Fibroblast of skin of scalp (primary cell): ENCODE measurements at regions not wholly inside any gene's neighbourhood (a gene's known extent, or its start where the extent isn't known, plus 50 kb on each side); places are given as distances from the start of the nearest gene placed in this dataset.
"Not testable (repeated sequence)": the region's sequence is repeated elsewhere in the genome, so short reads cannot be mapped to it uniquely, and the experiment has no call there.

Experiments used
- DNase-seq: peaks from one replicate; pipeline ENCODE4 v3.0.0-alpha.2; 2013

DNA sequence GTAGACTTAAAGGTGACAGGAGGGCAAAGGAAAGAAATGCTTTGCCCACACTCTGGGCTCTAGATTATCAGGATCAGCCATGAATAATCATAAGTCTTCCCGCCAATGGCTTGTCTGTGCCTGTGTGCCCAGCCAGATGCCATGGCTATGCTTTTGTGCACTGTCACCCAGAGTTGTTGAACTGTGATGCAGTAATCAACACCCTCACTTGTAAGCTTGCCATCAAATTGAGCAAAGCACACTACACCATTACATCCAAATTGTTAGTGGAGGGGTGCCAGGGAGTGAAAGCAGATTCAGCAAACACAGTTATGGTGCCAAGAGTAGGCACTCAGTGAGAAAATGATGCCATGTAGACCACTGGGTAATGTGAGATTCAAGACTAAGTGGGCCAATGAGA is 845.3 kb upstream of the MIR17HG start:
- no peak for DNase-seq

DNA sequence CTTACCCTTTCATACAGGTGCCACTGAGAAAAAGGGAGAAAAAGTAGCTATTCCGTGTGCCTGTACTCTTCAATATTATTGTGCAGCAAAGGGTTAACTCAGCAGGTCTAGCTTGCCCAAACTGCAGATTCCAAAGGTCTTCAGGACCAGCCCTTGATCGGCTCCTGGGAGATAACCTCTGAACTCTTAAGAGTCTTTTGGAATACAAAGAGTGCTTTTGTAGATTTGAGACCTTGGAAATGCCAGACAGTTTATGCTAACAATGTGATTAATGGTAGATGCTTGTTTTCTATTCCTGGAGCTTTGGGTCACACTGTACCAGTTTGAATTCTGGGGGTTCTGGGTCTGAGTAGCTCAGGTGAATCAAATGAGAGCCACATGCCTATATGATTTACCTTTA is 844.7 kb upstream of the MIR17HG start:
- no peak for DNase-seq

DNA sequence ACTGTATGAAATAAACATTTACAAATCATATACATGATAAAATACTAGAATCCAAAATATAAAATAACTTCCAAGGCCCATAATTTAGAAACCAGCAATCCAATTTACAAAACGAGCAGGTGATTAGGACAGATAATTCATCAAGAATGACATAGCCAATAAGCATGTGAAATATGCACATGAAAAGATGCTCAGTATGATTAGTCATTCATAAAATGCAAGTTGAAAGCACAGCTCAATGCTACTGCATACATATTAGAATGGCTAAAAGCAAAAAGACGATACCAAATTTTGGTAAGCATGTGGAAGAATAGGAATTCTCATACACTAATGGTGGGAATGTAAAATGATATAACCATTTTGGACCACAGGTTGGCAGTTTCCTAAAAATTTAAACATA is 837.2 kb upstream of the MIR17HG start:
- DNase-seq = no peak

DNA sequence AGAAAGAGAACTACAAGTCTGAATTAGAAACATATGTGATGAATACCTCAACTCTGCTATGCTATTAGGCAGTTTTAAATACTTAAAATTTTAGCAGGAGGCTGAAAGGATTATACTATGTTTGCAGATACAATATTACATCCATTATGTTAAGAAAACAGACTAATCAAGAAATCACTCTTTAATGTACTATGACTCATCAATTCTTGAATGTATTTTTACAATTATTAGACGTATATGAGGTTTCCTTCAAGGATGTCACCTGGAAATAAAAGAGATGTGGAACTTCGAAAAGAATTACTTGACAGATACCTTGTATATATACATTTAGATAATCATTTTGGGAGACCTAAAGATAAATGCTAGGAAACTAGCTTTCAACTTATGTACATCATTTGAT is 835.6 kb upstream of the MIR17HG start:
- DNase-seq = no peak

DNA sequence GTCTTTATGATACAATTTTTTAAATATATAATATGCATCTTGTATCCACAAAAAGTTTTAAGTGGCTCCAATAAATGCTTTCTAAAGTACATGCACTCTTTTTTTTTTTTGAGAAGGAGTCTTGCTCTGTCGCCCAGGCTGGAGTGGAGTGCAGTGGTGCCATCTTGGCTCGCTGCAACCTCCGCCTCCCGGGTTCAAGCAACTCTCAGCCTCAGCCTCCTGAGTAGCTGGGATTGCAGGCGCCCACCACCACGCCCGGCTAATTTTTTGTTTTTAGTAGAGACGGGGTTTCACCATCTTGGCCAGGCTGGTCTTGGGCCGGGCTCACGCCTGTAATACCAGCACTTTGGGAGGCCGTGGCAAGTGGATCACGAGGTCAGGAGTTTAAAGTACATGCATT is 832.8 kb upstream of the MIR17HG start:
- not testable (repeated sequence) for DNase-seq

DNA sequence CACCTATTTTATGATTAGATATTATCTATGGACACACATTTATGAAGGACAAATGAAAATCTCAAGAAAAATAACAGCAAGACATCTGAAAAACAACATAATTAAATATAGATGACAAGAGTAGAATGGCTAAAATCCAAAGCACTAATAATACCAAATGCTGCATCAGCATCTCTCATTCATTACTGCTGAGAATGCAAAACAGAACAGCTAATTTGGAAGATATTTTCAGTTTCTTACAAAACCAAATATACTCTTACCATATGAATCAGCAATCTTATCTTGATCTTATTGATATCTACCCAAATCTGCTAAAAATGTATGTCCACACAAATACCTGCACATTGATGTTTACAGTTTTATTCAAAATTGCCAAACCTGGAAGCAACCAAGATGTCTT is 829.1 kb upstream of the MIR17HG start:
- DNase-seq = no peak

DNA sequence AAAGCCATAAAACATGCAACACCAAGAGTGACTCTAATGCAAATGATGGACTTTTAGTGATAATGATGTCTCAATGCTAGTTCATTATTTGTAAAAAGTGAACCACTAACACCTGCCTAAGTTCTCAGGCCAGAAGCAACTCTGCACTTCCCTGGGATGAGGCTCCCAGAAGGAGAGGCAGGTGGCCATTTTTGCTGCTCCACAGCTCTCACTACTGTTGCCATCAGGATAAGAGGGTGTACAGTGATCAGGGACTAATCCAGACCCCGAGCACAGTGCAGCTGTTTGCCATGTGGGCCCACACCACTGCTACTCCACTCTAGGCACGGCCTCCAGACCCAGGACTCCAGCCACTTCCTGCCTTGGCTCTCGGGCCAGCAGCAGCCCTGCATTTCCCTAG is 828.3 kb upstream of the MIR17HG start:
- no peak for DNase-seq

DNA sequence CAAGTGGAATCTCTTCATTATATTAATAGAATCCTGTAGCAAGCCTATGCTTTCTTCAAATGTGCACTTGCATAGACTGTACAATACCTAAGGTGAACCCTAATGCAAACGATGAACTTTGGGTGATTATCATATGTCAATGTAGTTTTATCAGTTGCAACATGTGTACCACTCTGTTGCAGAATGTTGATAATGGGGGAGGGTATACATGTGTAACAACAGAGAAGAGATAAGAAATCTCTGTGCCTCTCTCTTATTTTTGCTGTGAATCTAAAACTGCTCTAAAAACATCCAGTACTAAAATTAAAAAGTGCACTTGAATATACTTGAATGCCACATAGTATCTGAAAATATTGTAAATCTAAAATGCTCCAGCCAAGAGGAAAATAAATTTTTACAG is 820.8 kb upstream of the MIR17HG start:
- no peak for DNase-seq

DNA sequence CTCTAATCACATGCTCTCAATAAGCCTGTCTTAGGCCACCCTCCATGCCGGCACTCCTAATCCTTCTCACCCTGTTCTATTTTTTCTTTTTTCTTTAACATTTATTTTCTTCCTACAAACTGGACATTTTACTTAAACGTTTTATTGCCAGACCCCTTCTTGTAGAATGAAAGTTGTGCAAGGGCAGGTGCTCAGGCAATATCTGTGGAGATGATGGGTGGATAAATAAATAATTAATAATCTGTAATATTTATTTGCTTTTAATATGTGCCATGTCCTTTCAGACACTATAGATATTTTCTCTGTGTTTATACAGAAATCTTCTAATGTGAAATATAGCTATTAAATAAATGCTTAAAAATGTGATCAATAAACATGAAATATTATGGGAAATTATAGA is 815.7 kb upstream of the MIR17HG start:
- DNase-seq = no peak

DNA sequence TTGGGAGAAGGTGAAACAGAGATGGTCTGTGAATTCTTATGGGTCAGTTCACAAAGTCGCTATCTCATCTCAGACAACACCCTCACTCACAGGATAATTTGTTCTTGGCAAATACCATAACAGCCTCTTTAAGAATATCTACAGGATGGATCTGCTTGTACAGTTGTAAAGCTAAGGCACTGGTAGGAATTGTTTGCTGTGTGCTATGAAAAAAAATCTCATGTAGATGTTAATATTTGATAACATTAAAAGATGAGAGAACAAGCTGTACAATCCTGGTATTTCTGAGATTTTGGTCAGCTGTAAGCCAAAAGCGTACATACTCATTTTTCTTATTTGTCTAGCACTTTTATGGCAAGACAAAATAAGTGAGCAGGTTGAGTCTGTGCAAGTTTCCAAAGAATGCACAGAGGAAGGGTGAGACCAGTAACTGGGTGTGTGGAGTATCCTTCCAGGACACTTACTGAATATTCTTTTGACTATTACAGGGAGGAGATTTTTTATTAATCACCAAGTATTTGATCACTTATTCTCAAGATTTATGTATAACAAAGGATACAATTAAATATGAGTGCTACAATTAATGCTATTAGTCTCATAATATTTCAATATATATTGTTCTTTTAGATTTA is 814.5 kb upstream of the MIR17HG start:
- DNase-seq = no peak

DNA sequence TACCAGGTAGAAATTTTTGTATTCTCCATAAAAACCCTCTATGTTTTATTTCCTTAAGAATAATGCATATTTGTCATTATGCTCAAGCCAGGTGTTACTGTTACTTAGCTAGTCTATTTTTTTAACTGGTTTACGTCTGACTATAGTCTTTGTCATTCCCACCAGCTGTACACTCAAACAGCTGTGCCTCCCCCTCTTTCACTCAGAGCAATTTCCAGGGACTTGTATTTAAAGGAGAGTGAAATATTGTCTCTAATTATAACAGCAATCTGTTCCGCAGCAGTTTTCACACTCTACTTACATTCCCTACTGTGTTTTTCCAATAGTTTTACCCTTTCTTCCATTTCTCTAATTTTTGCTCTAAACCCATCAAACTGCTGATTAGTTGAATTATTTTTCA is 813.6 kb upstream of the MIR17HG start:
- no peak for DNase-seq

DNA sequence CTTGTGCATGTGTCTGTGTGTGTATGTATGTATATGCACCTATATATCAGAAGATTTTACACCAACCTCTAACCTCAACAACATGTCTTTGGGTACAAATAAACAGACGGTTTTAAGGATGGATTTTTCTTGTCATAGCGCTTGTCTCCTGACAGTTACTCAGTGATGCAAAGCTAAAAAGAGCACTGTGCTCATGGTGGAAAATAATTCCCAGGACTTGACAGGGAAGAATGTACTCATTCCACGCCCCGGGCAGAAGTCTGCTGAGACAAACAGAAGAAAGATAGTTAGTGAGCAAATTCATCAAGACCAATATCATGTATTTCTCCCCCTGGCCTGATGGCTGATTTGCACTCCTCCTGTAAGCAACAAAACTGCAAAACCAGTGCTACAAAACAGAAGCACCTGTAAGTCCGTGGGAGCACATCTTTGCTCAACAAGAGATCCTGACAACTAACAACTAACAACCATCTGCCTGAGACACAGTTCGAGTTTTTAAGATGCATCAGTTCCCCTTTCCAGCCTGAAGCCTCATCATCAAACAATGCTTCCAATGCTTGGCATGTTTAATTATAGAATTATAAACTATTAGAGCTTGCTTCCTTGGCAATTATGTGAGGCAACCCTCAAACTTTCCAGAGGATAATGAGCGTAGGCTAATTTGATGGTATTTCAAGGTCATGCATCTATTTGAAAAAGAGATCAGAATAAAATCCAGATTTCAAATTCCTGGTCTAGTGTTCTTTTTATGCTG is 812.7 kb upstream of the MIR17HG start:
- no peak for DNase-seq

DNA sequence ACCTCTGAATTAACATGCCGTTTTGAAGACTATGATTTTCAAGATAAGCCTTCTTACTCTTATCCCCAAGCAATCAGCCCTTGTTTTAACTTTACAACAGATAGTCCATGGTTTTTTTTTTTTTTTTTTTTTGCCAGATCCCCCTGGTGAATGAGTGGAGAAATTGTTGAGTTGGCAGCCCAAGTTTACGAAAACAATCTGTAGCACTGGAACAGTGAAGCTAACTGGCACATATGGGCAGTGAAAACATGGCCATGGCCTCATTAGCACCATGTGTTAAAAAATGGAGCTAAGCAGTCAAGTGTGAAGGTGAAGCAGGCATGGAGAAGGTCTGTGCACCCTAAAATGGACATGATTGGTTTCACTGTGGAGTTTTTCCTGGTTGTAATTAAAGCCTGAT is 812.1 kb upstream of the MIR17HG start:
- no peak for DNase-seq

DNA sequence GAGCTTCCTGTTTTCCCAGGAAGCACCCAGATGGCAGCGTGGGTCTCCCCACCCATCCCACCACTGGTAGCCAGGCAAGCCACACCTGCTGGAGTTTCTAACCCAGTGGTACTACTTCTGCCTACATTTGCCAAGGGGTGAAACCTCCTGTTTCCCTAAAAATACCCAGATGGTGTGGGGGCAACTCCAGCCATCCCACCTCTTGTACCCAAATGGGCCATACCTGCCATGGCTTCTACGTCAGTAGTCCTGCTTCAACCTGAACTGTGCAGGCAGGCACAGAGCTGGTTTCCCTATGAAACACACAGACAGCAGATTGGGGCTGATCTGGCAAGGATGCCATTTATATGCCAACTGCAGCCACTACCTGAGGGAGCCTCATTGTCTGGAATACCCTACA is 809.4 kb upstream of the MIR17HG start:
- no peak for DNase-seq

DNA sequence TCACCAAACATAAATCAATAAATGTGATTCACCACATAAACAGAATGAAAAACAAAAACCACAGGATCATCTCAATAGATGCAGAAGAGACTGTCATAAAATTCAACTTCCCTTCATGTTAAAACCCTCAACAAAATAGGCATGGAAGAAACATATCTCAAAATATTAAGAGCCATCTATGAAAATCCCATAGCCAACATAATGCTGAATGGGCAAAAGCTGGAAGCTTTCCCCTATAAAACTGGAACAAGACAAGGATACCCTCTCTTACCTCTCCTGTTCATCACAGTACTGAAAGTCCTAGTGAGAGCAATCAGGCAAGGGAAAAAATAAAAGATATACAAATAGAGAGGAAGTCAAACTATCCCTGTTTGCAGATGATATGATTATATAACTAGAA is 806.1 kb upstream of the MIR17HG start:
- DNase-seq = no peak

DNA sequence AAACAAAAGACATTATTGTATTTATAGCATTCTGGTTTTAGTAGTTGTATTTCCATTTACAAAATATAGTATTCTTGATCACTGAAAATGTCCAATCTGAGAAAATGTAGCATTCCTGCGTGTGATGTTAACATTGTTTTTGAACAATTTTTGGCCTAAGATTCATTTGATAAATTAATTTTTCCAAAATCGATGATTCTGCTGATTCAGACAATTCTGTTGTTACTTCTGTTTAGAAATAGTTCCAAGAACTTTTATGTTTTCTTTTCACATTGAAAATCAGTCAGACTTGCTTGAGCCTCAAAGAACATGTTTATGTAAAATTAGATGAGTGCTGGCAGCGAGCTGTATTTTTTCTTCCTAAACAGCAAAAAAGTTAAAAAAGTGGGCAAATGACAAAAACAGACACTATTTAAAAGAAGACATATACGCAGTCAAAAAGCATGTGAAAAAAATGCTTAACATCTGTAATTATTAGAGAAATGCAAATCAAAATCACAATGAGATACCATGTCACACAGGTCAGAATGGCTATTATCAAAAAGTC is 804.5 kb upstream of the MIR17HG start:
- DNase-seq = no peak

DNA sequence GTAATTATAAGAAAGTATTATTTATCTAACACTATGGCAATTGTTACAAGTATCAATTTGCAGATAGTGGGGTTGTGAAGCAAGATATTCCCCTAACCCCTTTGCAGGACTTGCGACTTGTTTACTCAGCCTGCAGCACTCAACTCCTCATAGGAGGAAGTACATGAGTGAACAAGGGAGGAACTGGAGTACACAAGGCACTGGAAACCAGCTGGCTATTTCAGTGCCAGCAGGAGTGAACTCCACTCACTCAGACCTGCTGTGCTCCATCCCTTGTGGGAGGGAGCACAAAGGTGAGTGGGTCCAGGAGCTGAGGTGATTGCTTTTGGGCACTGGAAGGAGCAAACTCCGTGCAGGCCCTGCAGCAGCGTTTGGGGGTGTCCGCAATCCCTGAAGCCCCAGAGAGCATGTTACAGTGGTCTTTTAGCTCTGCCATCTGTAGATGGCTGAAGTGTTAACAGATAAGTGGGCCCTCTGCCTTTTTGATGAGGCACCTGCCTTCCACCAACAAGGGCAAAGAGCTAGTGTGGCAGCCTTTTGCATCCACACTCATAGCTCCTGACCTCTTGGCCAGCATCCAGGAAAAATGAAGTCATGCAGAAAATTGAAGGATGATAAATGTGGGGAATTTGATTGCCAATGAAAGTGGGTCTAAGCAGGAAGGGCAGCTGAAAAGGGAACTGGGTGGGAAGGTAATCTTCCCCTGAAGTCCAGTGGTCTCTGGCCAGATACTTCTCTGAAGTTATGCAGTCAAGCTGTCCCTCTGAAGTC is 802.2 kb upstream of the MIR17HG start:
- peak; percentile 1 for DNase-seq

DNA sequence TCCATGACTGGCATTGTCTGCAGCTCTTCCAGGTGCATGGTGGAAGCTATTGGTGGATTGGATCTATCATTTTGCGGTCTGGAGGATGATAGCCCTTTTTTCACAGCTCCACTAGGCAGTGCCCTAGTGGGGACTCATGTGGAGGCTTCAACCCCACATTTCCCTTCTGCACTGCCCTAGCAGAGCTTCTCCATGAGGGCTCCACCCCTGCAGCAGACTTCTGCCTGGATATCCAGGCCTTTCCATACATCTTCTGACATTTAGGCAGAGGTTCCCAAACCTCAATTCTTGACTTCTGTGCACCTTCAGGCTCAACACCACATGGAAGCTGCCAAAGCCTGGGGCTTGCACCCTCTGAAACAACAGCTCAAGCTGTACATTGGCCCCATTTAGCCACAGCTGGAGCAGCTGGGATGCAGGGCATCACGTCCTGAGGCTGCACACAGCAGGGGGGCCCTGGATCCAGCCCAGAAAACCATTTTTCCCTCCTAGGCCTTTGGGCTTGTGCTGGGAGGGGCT is 800.2 kb upstream of the MIR17HG start:
- DNase-seq = no peak

DNA sequence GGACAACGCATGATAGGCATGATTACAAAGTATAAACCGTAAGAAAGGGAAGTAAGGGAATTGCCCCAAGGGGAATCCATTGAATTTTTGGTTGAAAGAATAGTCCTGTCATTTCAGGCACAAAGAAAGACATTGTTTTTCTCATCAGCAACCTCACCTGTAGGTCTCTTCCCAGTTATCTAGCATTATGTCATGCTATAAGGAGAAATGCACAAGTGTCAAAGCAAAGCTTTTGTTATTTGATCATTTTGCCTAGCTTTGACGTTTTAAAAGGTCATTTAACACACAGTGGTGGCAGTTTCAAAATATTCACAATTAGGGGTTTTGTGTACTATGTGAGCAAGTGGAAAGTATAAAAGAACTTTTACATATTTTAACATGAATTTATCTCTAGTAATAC is 796.2 kb upstream of the MIR17HG start:
- DNase-seq = no peak

DNA sequence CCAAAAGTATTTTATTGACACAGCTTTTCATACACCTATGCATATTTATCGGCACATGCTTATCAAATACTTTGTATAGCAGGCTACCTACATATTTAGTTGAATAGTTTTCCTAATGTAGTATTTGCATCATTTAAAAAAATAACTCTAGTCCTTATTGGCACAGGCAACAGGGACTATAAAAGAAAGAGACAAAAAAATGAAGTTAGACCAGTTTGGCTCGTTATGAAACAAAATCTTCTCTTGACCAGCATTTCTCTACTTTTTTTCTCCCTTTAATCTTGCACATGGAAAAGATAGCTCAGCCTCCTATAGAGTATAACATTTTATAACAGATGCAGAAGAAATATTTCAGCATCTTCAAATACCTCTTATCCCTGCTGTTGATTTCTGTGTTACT is 794.8 kb upstream of the MIR17HG start:
- DNase-seq = no peak

DNA sequence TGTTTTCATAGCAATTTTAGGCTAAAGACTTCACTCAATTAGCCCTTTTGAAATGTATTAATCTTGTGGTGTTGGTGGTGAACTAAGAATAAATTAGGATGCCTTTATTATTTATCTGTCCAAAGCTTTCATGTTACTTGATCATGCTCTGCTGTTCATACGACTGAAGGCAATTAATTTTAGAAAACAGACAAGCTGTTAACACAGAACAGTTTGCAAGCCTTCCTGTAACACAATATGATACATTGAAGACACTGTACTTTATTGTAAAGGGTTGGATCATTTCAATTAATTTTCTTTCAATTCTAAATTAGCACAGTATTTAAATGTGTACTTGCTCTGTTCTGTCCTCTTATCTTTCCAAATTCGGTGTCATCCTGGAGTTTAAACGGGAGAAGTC is 794.3 kb upstream of the MIR17HG start:
- no peak for DNase-seq

DNA sequence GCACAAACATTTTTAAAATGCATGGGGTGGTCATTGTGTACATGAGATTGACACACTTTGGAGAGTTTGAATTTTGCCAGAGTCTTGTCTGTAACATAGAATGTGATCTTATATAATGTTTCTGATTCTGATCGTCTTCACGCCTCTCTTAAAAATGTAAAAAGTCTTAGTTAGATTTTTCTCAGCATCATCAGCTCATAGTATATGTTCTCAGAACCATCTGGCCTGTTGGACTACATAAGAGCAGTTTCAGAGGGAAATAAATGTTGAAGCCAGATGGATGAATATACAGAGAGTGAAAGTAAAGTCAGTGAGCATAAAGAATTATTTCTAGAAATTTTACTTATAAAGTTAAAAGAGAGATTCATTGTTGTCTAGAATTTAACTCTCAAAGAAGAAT is 789.9 kb upstream of the MIR17HG start:
- DNase-seq = no peak

DNA sequence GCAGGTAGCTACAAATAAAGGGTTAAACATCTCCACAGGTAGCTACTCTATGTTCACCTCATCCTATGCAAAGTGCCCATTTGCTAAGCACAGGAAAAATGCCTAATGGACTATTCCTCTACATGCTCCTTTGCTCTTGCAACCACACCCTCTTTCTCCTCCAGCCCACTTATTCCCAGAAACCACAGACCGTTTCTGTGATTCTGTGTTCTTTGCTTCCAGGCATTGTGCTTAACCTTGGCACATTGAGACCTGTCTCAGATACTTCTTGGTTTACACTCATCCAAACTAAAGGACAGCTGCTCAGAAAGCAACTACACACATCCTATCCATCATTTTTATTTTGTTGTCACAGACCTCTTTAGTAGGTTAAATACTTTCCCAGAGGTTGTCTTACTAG is 785.0 kb upstream of the MIR17HG start:
- DNase-seq = no peak
